HCT116 (cell line): ENCODE measurements at regions not wholly inside any gene's neighbourhood (a gene's known extent, or its start where the extent isn't known, plus 50 kb on each side); places are given as distances from the start of the nearest gene placed in this dataset.

Source experiments
- ATAC-seq: fragments of 200-7000 bp; cut with Tn5 transposase; 2 replicates; pipeline ENCODE4 v1.9.1; 2020; ENCODE audit warnings: mild to moderate bottlenecking, moderate library complexity
- BruUV-seq: library from RNA; stranded (reverse); fragments of 400-500 nt; replicated peaks from 2 replicates; lab custom pipeline; 2021; lab: Mats Ljungman, UMichigan
- CTCF ChIA-PET: fragments of 300-600 bp; sonication (Branson Sonifier 250); formaldehyde crosslinking; loops from one replicate; lab custom pipeline; 2021; ENCODE audit warnings: antibody characterized with exemption; lab: Charles Lee
- POLR2A ChIA-PET: fragments of 300-600, 350-600 bp; sonication (Branson Sonifier 250); formaldehyde crosslinking; loops from one replicate; lab custom pipeline; 2021; ENCODE audit warnings: antibody characterized with exemption; lab: Charles Lee
- RAD21 ChIA-PET, 2 experiments: fragments of 300-600 bp; sonication (Branson Sonifier 250); formaldehyde crosslinking; loops; one replicate each; lab custom pipeline; 2023; ENCODE audit warnings: low total read pairs in 2 of 2; ENCODE audit not compliant: uncharacterized antibody in 2 of 2, unreplicated experiment in 2 of 2, low non-redundant PET in 1 of 2; lab: Charles Lee
- DNase-seq: peaks from one replicate; pipeline ENCODE4 v3.0.0-alpha.2; 2010; ENCODE audit warnings: low read depth, low spot score
- H2AFZ ChIP-seq: fragments of 200-600 bp; shearing (Covaris generic), sonication (generic); 2 replicates; pipeline ENCODE4 v1.6.1; 2017; ENCODE audit warnings: low read depth, mixed run types, mixed read lengths, antibody characterized with exemption, low read length; ENCODE audit not compliant: poor library complexity, severe bottlenecking
- H3K27ac ChIP-seq: 2 replicates; pipeline ENCODE4 v1.5.1; 2012; ENCODE audit warnings: low read depth, low read length
- H3K27me3 ChIP-seq: fragments of 200-600 bp; sonication (generic); 2 replicates; pipeline ENCODE4 v1.6.1; 2016; ENCODE audit warnings: mixed run types, low read length, mixed read lengths; ENCODE audit not compliant: insufficient read depth
- H3K36me3 ChIP-seq, 2 experiments: fragments of 200-500 bp in 1 of 2; fragments of 200-600 bp in 1 of 2; sonication (Bioruptor generic) in 1 of 2; sonication (generic) in 1 of 2; 2 replicates each; pipeline versions ENCODE4 v1.5.1 to v1.6.1; 2014 to 2016; ENCODE audit warnings: low read length in 2 of 2, inconsistent platforms in 1 of 2, mixed read lengths in 1 of 2, mixed run types in 1 of 2; ENCODE audit not compliant: insufficient read depth in 2 of 2, control insufficient read depth in 1 of 2
- H3K4me1 ChIP-seq, 2 experiments: fragments of 200-600 bp in 1 of 2; sonication (generic) in 1 of 2; 2 replicates each; pipeline versions ENCODE4 v1.5.1 to v1.6.1; 2012 to 2017; ENCODE audit warnings: low read length in 2 of 2, inconsistent platforms in 1 of 2, mild to moderate bottlenecking in 1 of 2, mixed read lengths in 1 of 2, mixed run types in 1 of 2, moderate library complexity in 1 of 2; ENCODE audit not compliant: insufficient read depth in 2 of 2, control insufficient read depth in 1 of 2
- H3K4me2 ChIP-seq: fragments of 200-600 bp; sonication (generic); 2 replicates; pipeline ENCODE4 v1.6.1; 2017; ENCODE audit warnings: mixed run types, low read length, mixed read lengths
- H3K4me3 ChIP-seq, 2 experiments: fragments of 200-600 bp in 1 of 2; sonication (generic) in 1 of 2; replicated peaks in 1 of 2; 2 replicates each; pipeline ENCODE4 v1.5.1; 2011 to 2016; ENCODE audit warnings: low read length in 2 of 2, control low read depth in 1 of 2, low read depth in 1 of 2, mild to moderate bottlenecking in 1 of 2, mixed read lengths in 1 of 2, mixed run types in 1 of 2
- H3K79me2 ChIP-seq: fragments of 200-600 bp; sonication (generic); 2 replicates; pipeline ENCODE4 v1.6.1; 2017; ENCODE audit warnings: mild to moderate bottlenecking, mixed run types, low read length, moderate library complexity, mixed read lengths; ENCODE audit not compliant: insufficient read depth
- H3K9ac ChIP-seq: fragments of 200-600 bp; sonication (generic); 2 replicates; pipeline ENCODE4 v1.6.1; 2016; ENCODE audit warnings: low read length, mixed read lengths
- H3K9me2 ChIP-seq: fragments of 200-600 bp; sonication (generic), shearing (Covaris generic); 2 replicates; pipeline ENCODE4 v1.6.1; 2017; ENCODE audit warnings: mixed run types, mild to moderate bottlenecking, moderate library complexity; ENCODE audit not compliant: insufficient read depth
- H3K9me3 ChIP-seq, 2 experiments: fragments of 200-500 bp in 1 of 2; fragments of 200-600 bp in 1 of 2; sonication (Bioruptor generic) in 1 of 2; sonication (generic) in 1 of 2; 2 replicates each; pipeline ENCODE4 v1.6.1; 2014 to 2017; ENCODE audit warnings: low read length in 2 of 2, mixed read lengths in 2 of 2, inconsistent platforms in 1 of 2, low read depth in 1 of 2, mild to moderate bottlenecking in 1 of 2, mixed run types in 1 of 2, moderate library complexity in 1 of 2; ENCODE audit not compliant: control insufficient read depth in 1 of 2, insufficient read depth in 1 of 2
- H4K20me1 ChIP-seq: fragments of 200-600 bp; sonication (generic), shearing (Covaris generic); 2 replicates; pipeline ENCODE4 v1.6.1; 2017; ENCODE audit warnings: mixed run types, mild to moderate bottlenecking, moderate library complexity; ENCODE audit not compliant: insufficient read depth
- CEBPB ChIP-seq: IDR thresholded peaks from 2 replicates; pipeline ENCODE4 v1.6.1; 2012; ENCODE audit warnings: low read depth
- EGR1 ChIP-seq: IDR thresholded peaks from 2 replicates; pipeline ENCODE4 v1.6.1; 2012; ENCODE audit warnings: low read depth
- ELF1 ChIP-seq: IDR thresholded peaks from 2 replicates; pipeline ENCODE4 v1.6.1; 2012; ENCODE audit warnings: low read depth, borderline replicate concordance
- FOSL1 ChIP-seq: IDR thresholded peaks from 2 replicates; pipeline ENCODE4 v1.6.1; 2012; ENCODE audit warnings: low read depth
- JUND ChIP-seq: IDR thresholded peaks from 2 replicates; pipeline ENCODE4 v1.6.1; 2012
- MAX ChIP-seq: IDR thresholded peaks from 2 replicates; pipeline ENCODE4 v1.6.1; 2012
- POLR2AphosphoS5 ChIP-seq: IDR thresholded peaks from 2 replicates; pipeline ENCODE4 v1.6.1; 2011; ENCODE audit warnings: mild to moderate bottlenecking, low read depth, low read length, moderate library complexity
- REST ChIP-seq: IDR thresholded peaks from 2 replicates; pipeline ENCODE4 v1.6.1; 2012; ENCODE audit warnings: low read depth
- ZBTB33 ChIP-seq: IDR thresholded peaks from 2 replicates; pipeline ENCODE4 v1.6.1; 2011; ENCODE audit warnings: mild to moderate bottlenecking, low read length, moderate library complexity; ENCODE audit not compliant: insufficient replicate concordance; ENCODE audit errors: extremely low read depth
- ZNF274 ChIP-seq: fragments of 200-500 bp; sonication (Bioruptor generic); IDR thresholded peaks from 2 replicates; pipeline ENCODE4 v1.6.1; 2014; ENCODE audit warnings: mild to moderate bottlenecking, low read depth, low read length, inconsistent platforms
- intact Hi-C: fragments of 100-400 bp; cut with micrococcal nuclease; formaldehyde crosslinking; loops from 2 replicates; pipeline ENCODE4 v1.10.0; 2022

GRCh38 chr5:63650581-63650980 lies 311.7 kb downstream of the HTR1A start:
- ATAC-seq, result no peak
- Histone ChIP-seq H3K9ac (no peak overlapping the region), H2AFZ (no peak overlapping the region), H3K36me3 (no peaks in the 10 kb centered on the region), H3K79me2 (no peaks in the 10 kb centered on the region), H3K27me3 (no peaks in the 10 kb centered on the region), H3K9me2 (no peaks in the 10 kb centered on the region), H3K27ac (no peak overlapping the region), H3K4me1 (no peaks in the 10 kb centered on the region), H3K4me3 (no peak overlapping the region), H3K9me3 (peaks cover 14 to 52% of the 10 kb centered on the region in 2 experiments; a peak in 2 of 4 replicates), H3K4me2 (no peak overlapping the region), H4K20me1 (no peaks in the 10 kb centered on the region)
- intact Hi-C loops, result no loop called here
- no peak for DNase-seq
- TF ChIP-seq FOSL1 (no peak), REST (no peak), ZNF274 (no peak), POLR2AphosphoS5 (no peak), CEBPB (no peak), EGR1 (no peak), MAX (no peak), JUND (no peak), ZBTB33 (no peak), ELF1 (no peak)
- no TSS peak for BruUV-seq
- ChIA-PET CTCF (no interaction called here), RAD21 (no interaction called here), POLR2A (no interaction called here)
